ENCODE measurements at regions not wholly inside any gene's neighbourhood (a gene's known extent, or its start where the extent isn't known, plus 50 kb on each side); places are given as distances from the start of the nearest gene placed in this dataset.

DNA sequence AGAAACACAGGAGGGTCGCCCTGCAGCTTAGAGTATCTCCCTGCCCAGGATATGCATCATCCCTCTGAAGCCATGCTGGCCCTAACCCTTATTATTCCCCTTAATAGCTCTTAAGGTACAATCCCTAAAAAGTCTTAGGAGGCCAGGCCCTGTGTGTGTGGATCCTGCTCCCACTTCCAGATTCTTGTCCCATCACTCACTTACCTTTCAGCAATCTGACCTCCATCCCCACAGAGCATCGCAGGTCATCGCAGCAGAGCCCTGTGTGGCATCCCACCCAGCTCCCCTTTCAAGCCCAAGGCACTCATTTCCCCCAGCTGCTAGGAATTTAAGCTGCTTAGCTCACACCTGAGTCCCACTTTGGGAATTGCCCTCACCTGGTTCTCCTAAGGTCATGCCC is 223.8 kb upstream of the SMLR1 start:
- no peak overlapping the region for H3K9ac ChIP-seq (ENCODE audit: low read depth, low read length)
- H2AFZ ChIP-seq (ENCODE audit: low read depth, low read length): no peak overlapping the region
- no peak overlapping the region for H3K27ac ChIP-seq (ENCODE audit: low read length)
- H3K79me2 ChIP-seq (ENCODE audit: insufficient read depth, low read length): no peaks in the 10 kb centered on the region
- DNase-seq: no peak
- no peak overlapping the region for H3K4me2 ChIP-seq (ENCODE audit: insufficient read depth, low read length)
- H4K20me1 ChIP-seq (ENCODE audit: insufficient read depth, low read length): no peaks in the 10 kb centered on the region
- H3K27me3 ChIP-seq (ENCODE audit: insufficient read depth, low read length, poor library complexity): no peaks in the 10 kb centered on the region
- H3K36me3 ChIP-seq (ENCODE audit: insufficient read depth, low read length): no peaks in the 10 kb centered on the region
- H3K4me1 ChIP-seq (ENCODE audit: insufficient read depth, low read length): no peaks in the 10 kb centered on the region
- H3K4me3 ChIP-seq (ENCODE audit: low read depth in 1 of 2, low read length in 2 of 2): no peak overlapping the region
- no peaks in the 10 kb centered on the region for H3K9me3 ChIP-seq (ENCODE audit: insufficient read depth, low read length, severe bottlenecking)
- no peak for ATAC-seq (ENCODE audit: insufficient read depth, low read depth)
- TF ChIP-seq, protein P1, sequence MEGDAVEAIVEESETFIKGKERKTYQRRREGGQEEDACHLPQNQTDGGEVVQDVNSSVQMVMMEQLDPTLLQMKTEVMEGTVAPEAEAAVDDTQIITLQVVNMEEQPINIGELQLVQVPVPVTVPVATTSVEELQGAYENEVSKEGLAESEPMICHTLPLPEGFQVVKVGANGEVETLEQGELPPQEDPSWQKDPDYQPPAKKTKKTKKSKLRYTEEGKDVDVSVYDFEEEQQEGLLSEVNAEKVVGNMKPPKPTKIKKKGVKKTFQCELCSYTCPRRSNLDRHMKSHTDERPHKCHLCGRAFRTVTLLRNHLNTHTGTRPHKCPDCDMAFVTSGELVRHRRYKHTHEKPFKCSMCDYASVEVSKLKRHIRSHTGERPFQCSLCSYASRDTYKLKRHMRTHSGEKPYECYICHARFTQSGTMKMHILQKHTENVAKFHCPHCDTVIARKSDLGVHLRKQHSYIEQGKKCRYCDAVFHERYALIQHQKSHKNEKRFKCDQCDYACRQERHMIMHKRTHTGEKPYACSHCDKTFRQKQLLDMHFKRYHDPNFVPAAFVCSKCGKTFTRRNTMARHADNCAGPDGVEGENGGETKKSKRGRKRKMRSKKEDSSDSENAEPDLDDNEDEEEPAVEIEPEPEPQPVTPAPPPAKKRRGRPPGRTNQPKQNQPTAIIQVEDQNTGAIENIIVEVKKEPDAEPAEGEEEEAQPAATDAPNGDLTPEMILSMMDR (IDR thresholded peaks at IDR 0.05; ENCODE audit: borderline replicate concordance, extremely low read depth, low read length, poor library complexity, severe bottlenecking): no peak
- TF ChIP-seq EZH2 (IDR thresholded peaks at IDR 0.05; ENCODE audit: borderline replicate concordance, low read depth, low read length, severe bottlenecking): no peak

DNA sequence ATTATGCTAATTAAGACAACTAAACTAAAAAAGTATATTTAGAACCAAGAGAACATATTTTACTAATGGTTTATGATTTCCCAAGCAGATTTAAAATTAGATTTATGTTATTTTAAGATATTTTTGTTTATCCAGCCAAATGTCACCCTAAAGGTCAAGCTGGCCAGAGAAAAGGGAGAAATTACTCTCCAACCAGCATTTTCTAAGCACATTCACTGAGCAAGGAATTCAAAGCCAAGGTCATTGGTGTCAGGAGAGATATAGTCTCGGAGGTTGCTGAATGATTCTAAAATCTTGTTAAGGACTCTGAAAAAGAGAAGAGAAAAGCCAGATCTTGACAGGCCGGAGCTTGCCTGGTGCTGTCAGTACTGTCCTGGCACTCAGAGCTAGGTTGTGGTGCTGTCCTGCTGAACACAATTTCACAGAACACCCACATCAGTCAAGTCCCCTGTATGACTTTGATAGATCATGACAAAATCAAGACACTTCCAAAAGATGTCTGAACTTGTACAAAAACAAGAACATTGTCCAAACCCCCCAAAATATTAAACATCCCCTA is 222.3 kb upstream of the SMLR1 start:
- Histone ChIP-seq H3K27ac (ENCODE audit: low read length) (no peak overlapping the region), H3K4me2 (ENCODE audit: insufficient read depth, low read length) (no peak overlapping the region), H3K4me1 (ENCODE audit: insufficient read depth, low read length) (no peaks in the 10 kb centered on the region), H2AFZ (ENCODE audit: low read depth, low read length) (no peak overlapping the region), H3K4me3 (ENCODE audit: low read depth in 1 of 2, low read length in 2 of 2) (no peak overlapping the region), H3K9me3 (ENCODE audit: insufficient read depth, low read length, severe bottlenecking) (no peaks in the 10 kb centered on the region), H3K79me2 (ENCODE audit: insufficient read depth, low read length) (no peaks in the 10 kb centered on the region), H3K9ac (ENCODE audit: low read depth, low read length) (no peak overlapping the region), H3K36me3 (ENCODE audit: insufficient read depth, low read length) (no peaks in the 10 kb centered on the region), H4K20me1 (ENCODE audit: insufficient read depth, low read length) (no peaks in the 10 kb centered on the region), H3K27me3 (ENCODE audit: insufficient read depth, low read length, poor library complexity) (no peaks in the 10 kb centered on the region)
- ATAC-seq (ENCODE audit: insufficient read depth, low read depth) (no peak), DNase-seq (no peak)
- no peak for TF ChIP-seq EZH2 (IDR thresholded peaks at IDR 0.05; ENCODE audit: borderline replicate concordance, low read depth, low read length, severe bottlenecking)
- TF ChIP-seq, protein P1 (IDR thresholded peaks at IDR 0.05; ENCODE audit: borderline replicate concordance, extremely low read depth, low read length, poor library complexity, severe bottlenecking): no peak

DNA sequence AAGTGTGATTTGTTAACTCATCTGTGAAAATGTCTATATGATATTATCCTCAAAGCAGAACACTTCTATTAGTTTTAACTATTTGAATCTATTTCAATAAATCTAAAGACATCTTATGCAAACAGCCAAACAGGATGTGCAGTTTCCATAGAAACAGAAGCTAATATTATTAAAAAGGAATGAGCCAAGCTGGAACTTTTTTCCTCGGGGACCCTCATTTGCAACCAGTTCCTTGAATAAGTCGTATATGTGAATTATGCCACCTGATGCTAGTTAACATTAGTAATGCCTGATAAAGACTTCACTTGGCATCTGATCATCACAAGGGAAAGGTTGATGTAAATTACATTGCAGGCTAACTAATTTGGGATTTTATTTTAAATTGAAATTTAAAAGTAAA is 216.9 kb upstream of the SMLR1 start:
- Histone ChIP-seq H2AFZ (ENCODE audit: low read depth, low read length) (no peak overlapping the region), H3K36me3 (ENCODE audit: insufficient read depth, low read length) (no peaks in the 10 kb centered on the region), H3K79me2 (ENCODE audit: insufficient read depth, low read length) (no peaks in the 10 kb centered on the region), H3K9ac (ENCODE audit: low read depth, low read length) (no peak overlapping the region), H3K9me3 (ENCODE audit: insufficient read depth, low read length, severe bottlenecking) (no peaks in the 10 kb centered on the region), H3K4me1 (ENCODE audit: insufficient read depth, low read length) (no peaks in the 10 kb centered on the region), H4K20me1 (ENCODE audit: insufficient read depth, low read length) (no peaks in the 10 kb centered on the region), H3K27ac (ENCODE audit: low read length) (no peak overlapping the region), H3K4me2 (ENCODE audit: insufficient read depth, low read length) (no peak overlapping the region), H3K27me3 (ENCODE audit: insufficient read depth, low read length, poor library complexity) (no peaks in the 10 kb centered on the region), H3K4me3 (ENCODE audit: low read depth in 1 of 2, low read length in 2 of 2) (no peak overlapping the region)
- TF ChIP-seq, protein P1 (IDR thresholded peaks at IDR 0.05; ENCODE audit: borderline replicate concordance, extremely low read depth, low read length, poor library complexity, severe bottlenecking): no peak
- no peak for TF ChIP-seq EZH2 (IDR thresholded peaks at IDR 0.05; ENCODE audit: borderline replicate concordance, low read depth, low read length, severe bottlenecking)
- no peak for DNase-seq
- no peak for ATAC-seq (ENCODE audit: insufficient read depth, low read depth)

DNA sequence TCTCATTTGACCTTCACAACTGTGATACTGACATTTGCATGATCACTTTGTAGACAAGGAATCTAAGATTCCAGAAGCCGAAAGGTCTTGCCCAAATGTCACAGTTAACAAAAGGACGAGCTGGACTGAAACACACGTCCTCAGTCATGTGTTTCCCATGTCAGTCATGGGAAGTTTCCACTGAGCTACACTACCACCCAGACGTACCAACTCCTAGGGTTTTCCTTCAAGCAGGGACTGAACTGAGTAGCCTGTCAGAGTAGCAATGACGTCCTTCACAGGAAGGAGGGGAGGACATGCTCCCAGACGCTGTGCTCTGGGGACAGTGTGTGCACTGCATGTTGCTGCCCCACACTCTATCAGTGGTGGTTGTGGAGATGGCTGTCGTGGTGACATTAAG is 215.8 kb upstream of the SMLR1 start:
- Histone ChIP-seq H3K27me3 (ENCODE audit: insufficient read depth, low read length, poor library complexity) (no peaks in the 10 kb centered on the region), H3K4me3 (ENCODE audit: low read depth in 1 of 2, low read length in 2 of 2) (no peak overlapping the region), H3K9me3 (ENCODE audit: insufficient read depth, low read length, severe bottlenecking) (no peaks in the 10 kb centered on the region), H4K20me1 (ENCODE audit: insufficient read depth, low read length) (no peaks in the 10 kb centered on the region), H3K79me2 (ENCODE audit: insufficient read depth, low read length) (no peaks in the 10 kb centered on the region), H3K4me2 (ENCODE audit: insufficient read depth, low read length) (no peak overlapping the region), H2AFZ (ENCODE audit: low read depth, low read length) (no peak overlapping the region), H3K9ac (ENCODE audit: low read depth, low read length) (no peak overlapping the region), H3K4me1 (ENCODE audit: insufficient read depth, low read length) (no peaks in the 10 kb centered on the region), H3K27ac (ENCODE audit: low read length) (no peak overlapping the region), H3K36me3 (ENCODE audit: insufficient read depth, low read length) (no peaks in the 10 kb centered on the region)
- DNase-seq (no peak), ATAC-seq (ENCODE audit: insufficient read depth, low read depth) (no peak; the same call in 2 of the 3 replicates)
- no peak for TF ChIP-seq EZH2 (IDR thresholded peaks at IDR 0.05; ENCODE audit: borderline replicate concordance, low read depth, low read length, severe bottlenecking)
- TF ChIP-seq, protein P1 (IDR thresholded peaks at IDR 0.05; ENCODE audit: borderline replicate concordance, extremely low read depth, low read length, poor library complexity, severe bottlenecking): no peak
